HCT116 (cell line): ENCODE measurements at regions not wholly inside any gene's neighbourhood (a gene's known extent, or its start where the extent isn't known, plus 50 kb on each side); places are given as distances from the start of the nearest gene placed in this dataset.

Experiments used
- ATAC-seq: fragments of 200-7000 bp; cut with Tn5 transposase; 2 replicates; pipeline ENCODE4 v1.9.1; 2020; ENCODE audit warnings: mild to moderate bottlenecking, moderate library complexity
- BruUV-seq: library from RNA; stranded (reverse); fragments of 400-500 nt; replicated peaks from 2 replicates; lab custom pipeline; 2021; lab: Mats Ljungman, UMichigan
- CTCF ChIA-PET: fragments of 300-600 bp; sonication (Branson Sonifier 250); formaldehyde crosslinking; loops from one replicate; lab custom pipeline; 2021; ENCODE audit warnings: antibody characterized with exemption; lab: Charles Lee
- POLR2A ChIA-PET: fragments of 300-600, 350-600 bp; sonication (Branson Sonifier 250); formaldehyde crosslinking; loops from one replicate; lab custom pipeline; 2021; ENCODE audit warnings: antibody characterized with exemption; lab: Charles Lee
- RAD21 ChIA-PET, 2 experiments: fragments of 300-600 bp; sonication (Branson Sonifier 250); formaldehyde crosslinking; loops; one replicate each; lab custom pipeline; 2023; ENCODE audit warnings: low total read pairs in 2 of 2; ENCODE audit not compliant: uncharacterized antibody in 2 of 2, unreplicated experiment in 2 of 2, low non-redundant PET in 1 of 2; lab: Charles Lee
- DNase-seq: peaks from one replicate; pipeline ENCODE4 v3.0.0-alpha.2; 2010; ENCODE audit warnings: low read depth, low spot score
- H2AFZ ChIP-seq: fragments of 200-600 bp; shearing (Covaris generic), sonication (generic); 2 replicates; pipeline ENCODE4 v1.6.1; 2017; ENCODE audit warnings: low read depth, mixed run types, mixed read lengths, antibody characterized with exemption, low read length; ENCODE audit not compliant: poor library complexity, severe bottlenecking
- H3K27ac ChIP-seq: 2 replicates; pipeline ENCODE4 v1.5.1; 2012; ENCODE audit warnings: low read depth, low read length
- H3K27me3 ChIP-seq: fragments of 200-600 bp; sonication (generic); 2 replicates; pipeline ENCODE4 v1.6.1; 2016; ENCODE audit warnings: mixed run types, low read length, mixed read lengths; ENCODE audit not compliant: insufficient read depth
- H3K36me3 ChIP-seq, 2 experiments: fragments of 200-500 bp in 1 of 2; fragments of 200-600 bp in 1 of 2; sonication (Bioruptor generic) in 1 of 2; sonication (generic) in 1 of 2; 2 replicates each; pipeline versions ENCODE4 v1.5.1 to v1.6.1; 2014 to 2016; ENCODE audit warnings: low read length in 2 of 2, inconsistent platforms in 1 of 2, mixed read lengths in 1 of 2, mixed run types in 1 of 2; ENCODE audit not compliant: insufficient read depth in 2 of 2, control insufficient read depth in 1 of 2
- H3K4me1 ChIP-seq, 2 experiments: fragments of 200-600 bp in 1 of 2; sonication (generic) in 1 of 2; 2 replicates each; pipeline versions ENCODE4 v1.5.1 to v1.6.1; 2012 to 2017; ENCODE audit warnings: low read length in 2 of 2, inconsistent platforms in 1 of 2, mild to moderate bottlenecking in 1 of 2, mixed read lengths in 1 of 2, mixed run types in 1 of 2, moderate library complexity in 1 of 2; ENCODE audit not compliant: insufficient read depth in 2 of 2, control insufficient read depth in 1 of 2
- H3K4me2 ChIP-seq: fragments of 200-600 bp; sonication (generic); 2 replicates; pipeline ENCODE4 v1.6.1; 2017; ENCODE audit warnings: mixed run types, low read length, mixed read lengths
- H3K4me3 ChIP-seq, 2 experiments: fragments of 200-600 bp in 1 of 2; sonication (generic) in 1 of 2; replicated peaks in 1 of 2; 2 replicates each; pipeline ENCODE4 v1.5.1; 2011 to 2016; ENCODE audit warnings: low read length in 2 of 2, control low read depth in 1 of 2, low read depth in 1 of 2, mild to moderate bottlenecking in 1 of 2, mixed read lengths in 1 of 2, mixed run types in 1 of 2
- H3K79me2 ChIP-seq: fragments of 200-600 bp; sonication (generic); 2 replicates; pipeline ENCODE4 v1.6.1; 2017; ENCODE audit warnings: mild to moderate bottlenecking, mixed run types, low read length, moderate library complexity, mixed read lengths; ENCODE audit not compliant: insufficient read depth
- H3K9ac ChIP-seq: fragments of 200-600 bp; sonication (generic); 2 replicates; pipeline ENCODE4 v1.6.1; 2016; ENCODE audit warnings: low read length, mixed read lengths
- H3K9me2 ChIP-seq: fragments of 200-600 bp; sonication (generic), shearing (Covaris generic); 2 replicates; pipeline ENCODE4 v1.6.1; 2017; ENCODE audit warnings: mixed run types, mild to moderate bottlenecking, moderate library complexity; ENCODE audit not compliant: insufficient read depth
- H3K9me3 ChIP-seq, 2 experiments: fragments of 200-500 bp in 1 of 2; fragments of 200-600 bp in 1 of 2; sonication (Bioruptor generic) in 1 of 2; sonication (generic) in 1 of 2; 2 replicates each; pipeline ENCODE4 v1.6.1; 2014 to 2017; ENCODE audit warnings: low read length in 2 of 2, mixed read lengths in 2 of 2, inconsistent platforms in 1 of 2, low read depth in 1 of 2, mild to moderate bottlenecking in 1 of 2, mixed run types in 1 of 2, moderate library complexity in 1 of 2; ENCODE audit not compliant: control insufficient read depth in 1 of 2, insufficient read depth in 1 of 2
- H4K20me1 ChIP-seq: fragments of 200-600 bp; sonication (generic), shearing (Covaris generic); 2 replicates; pipeline ENCODE4 v1.6.1; 2017; ENCODE audit warnings: mixed run types, mild to moderate bottlenecking, moderate library complexity; ENCODE audit not compliant: insufficient read depth
- CBX3 ChIP-seq: IDR thresholded peaks from 2 replicates; pipeline ENCODE4 v1.6.1; 2012; ENCODE audit warnings: low read depth
- CEBPB ChIP-seq: IDR thresholded peaks from 2 replicates; pipeline ENCODE4 v1.6.1; 2012; ENCODE audit warnings: low read depth
- EGR1 ChIP-seq: IDR thresholded peaks from 2 replicates; pipeline ENCODE4 v1.6.1; 2012; ENCODE audit warnings: low read depth
- ELF1 ChIP-seq: IDR thresholded peaks from 2 replicates; pipeline ENCODE4 v1.6.1; 2012; ENCODE audit warnings: low read depth, borderline replicate concordance
- EZH2 ChIP-seq: fragments of 200-600 bp; sonication (generic); IDR thresholded peaks from 2 replicates; pipeline ENCODE4 v1.6.1; 2017; ENCODE audit warnings: antibody characterized with exemption, mixed run types
- EZH2phosphoT487 ChIP-seq: fragments of 200-600 bp; IDR thresholded peaks from 2 replicates; pipeline ENCODE4 v1.6.1; 2018; ENCODE audit warnings: antibody characterized with exemption, borderline replicate concordance
- FOSL1 ChIP-seq: IDR thresholded peaks from 2 replicates; pipeline ENCODE4 v1.6.1; 2012; ENCODE audit warnings: low read depth
- JUND ChIP-seq: IDR thresholded peaks from 2 replicates; pipeline ENCODE4 v1.6.1; 2012
- MAX ChIP-seq: IDR thresholded peaks from 2 replicates; pipeline ENCODE4 v1.6.1; 2012
- POLR2A ChIP-seq: IDR thresholded peaks from 2 replicates; pipeline ENCODE4 v1.7.0; 2011; ENCODE audit warnings: borderline replicate concordance; ENCODE audit not compliant: insufficient read depth, insufficient read length; ENCODE audit errors: extremely low read depth
- RAD21 ChIP-seq: IDR thresholded peaks from 2 replicates; pipeline ENCODE4 v1.6.1; 2012; ENCODE audit warnings: low read depth, mild to moderate bottlenecking
- SIN3A ChIP-seq: IDR thresholded peaks from 2 replicates; pipeline ENCODE4 v1.6.1; 2012; ENCODE audit warnings: low read depth
- SRF ChIP-seq: IDR thresholded peaks from 2 replicates; pipeline ENCODE4 v1.6.1; 2012; ENCODE audit warnings: low read depth
- YY1 ChIP-seq: IDR thresholded peaks from 2 replicates; pipeline ENCODE4 v1.6.1; 2011; ENCODE audit warnings: low read length, low read depth, moderate library complexity, mild to moderate bottlenecking; ENCODE audit not compliant: insufficient replicate concordance; ENCODE audit errors: extremely low read depth
- ZFX ChIP-seq: fragments of 450-650 bp; IDR thresholded peaks from 2 replicates; pipeline ENCODE4 v1.6.1; 2017
- ZNF274 ChIP-seq: fragments of 200-500 bp; sonication (Bioruptor generic); IDR thresholded peaks from 2 replicates; pipeline ENCODE4 v1.6.1; 2014; ENCODE audit warnings: mild to moderate bottlenecking, low read depth, low read length, inconsistent platforms
- intact Hi-C: fragments of 100-400 bp; cut with micrococcal nuclease; formaldehyde crosslinking; loops from 2 replicates; pipeline ENCODE4 v1.10.0; 2022
- TF ChIP-seq, protein P1 (sequence below): IDR thresholded peaks from 2 replicates; pipeline ENCODE4 v1.6.1; 2012

GRCh38 chr15:69917056-69917455, 180.7 kb downstream of the TLE3 start:
- Histone ChIP-seq H3K27me3 (no peaks in the 10 kb centered on the region), H3K4me2 (no peak overlapping the region), H3K79me2 (no peaks in the 10 kb centered on the region), H3K27ac (no peak overlapping the region), H3K9ac (no peak overlapping the region), H3K4me1 (no peaks in the 10 kb centered on the region), H3K9me3 (no peaks in the 10 kb centered on the region), H4K20me1 (no peaks in the 10 kb centered on the region), H3K4me3 (no peak overlapping the region), H3K9me2 (no peaks in the 10 kb centered on the region), H2AFZ (no peak overlapping the region), H3K36me3 (no peaks in the 10 kb centered on the region)
- TF ChIP-seq EGR1 (no peak), EZH2 (no peak), RAD21 (no peak), SRF (no peak), ELF1 (no peak), MAX (no peak), CEBPB (no peak), SIN3A (no peak), POLR2A (no peak), CBX3 (no peak), ZFX (no peak), FOSL1 (no peak), JUND (no peak), YY1 (no peak), EZH2phosphoT487 (no peak), ZNF274 (no peak)
- TF ChIP-seq, protein P1, sequence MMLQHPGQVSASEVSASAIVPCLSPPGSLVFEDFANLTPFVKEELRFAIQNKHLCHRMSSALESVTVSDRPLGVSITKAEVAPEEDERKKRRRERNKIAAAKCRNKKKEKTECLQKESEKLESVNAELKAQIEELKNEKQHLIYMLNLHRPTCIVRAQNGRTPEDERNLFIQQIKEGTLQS, result no peak
- no peak for ATAC-seq
- RAD21 ChIA-PET, result no interaction called here
- no TSS peak for BruUV-seq
- CTCF ChIA-PET, result no interaction called here
- POLR2A ChIA-PET, result no interaction called here
- intact Hi-C loops, result no loop called here
- no peak for DNase-seq
